H1 (cell line): ENCODE measurements at regions not wholly inside any gene's neighbourhood (a gene's known extent, or its start where the extent isn't known, plus 50 kb on each side); places are given as distances from the start of the nearest gene placed in this dataset.

ENCODE experiments used
- CTCF ChIA-PET: fragments of 300-600 bp; sonication (Branson Sonifier 250); formaldehyde crosslinking; loops from one replicate; lab custom pipeline; 2021; ENCODE audit not compliant: partially characterized antibody; lab: Charles Lee
- POLR2A ChIA-PET: fragments of 300-600 bp; sonication (Branson Sonifier 250); formaldehyde crosslinking; loops from one replicate; lab custom pipeline; 2021; ENCODE audit warnings: inconsistent platforms; ENCODE audit not compliant: partially characterized antibody; lab: Charles Lee
- DNase-seq, 2 experiments: peaks; one replicate each; pipeline versions ENCODE4 v3.0.0 to v3.0.0-alpha.2; 2010 to 2022; ENCODE audit warnings: low spot score in 2 of 2, low read depth in 1 of 2, mixed read lengths in 1 of 2
- FAIRE-seq: peaks from 2 replicates; lab custom pipeline; 2011; peaks lifted over from hg19 to GRCh38; lab: Jason Lieb, UNC
- H2AFZ ChIP-seq: 2 replicates; pipeline ENCODE4 v1.8.1; 2012; ENCODE audit warnings: low read length, inconsistent platforms
- H2AK5ac ChIP-seq: 2 replicates; pipeline ENCODE4 v1.6.1; 2013; ENCODE audit warnings: low read depth, low read length
- H2BK120ac ChIP-seq: replicated peaks from 2 replicates; pipeline ENCODE3; 2013; ENCODE audit warnings: low read depth, low read length, inconsistent platforms
- H2BK12ac ChIP-seq: 2 replicates; pipeline ENCODE4 v1.6.1; 2013; ENCODE audit warnings: low read depth, low read length
- H2BK15ac ChIP-seq: 2 replicates; pipeline ENCODE4 v1.6.1; 2013; ENCODE audit warnings: low read length
- H2BK20ac ChIP-seq: 2 replicates; pipeline ENCODE4 v1.6.1; 2013; ENCODE audit warnings: low read length
- H2BK5ac ChIP-seq: 2 replicates; pipeline ENCODE4 v1.6.1; 2013; ENCODE audit warnings: low read depth, low read length
- H3K14ac ChIP-seq: 2 replicates; pipeline ENCODE4 v1.6.1; 2013; ENCODE audit warnings: inconsistent platforms; ENCODE audit not compliant: insufficient read length
- H3K18ac ChIP-seq: 2 replicates; pipeline ENCODE4 v1.6.1; 2013; ENCODE audit warnings: low read length; ENCODE audit errors: extremely low read depth
- H3K23ac ChIP-seq: 2 replicates; pipeline ENCODE4 v1.6.1; 2013; ENCODE audit warnings: inconsistent platforms; ENCODE audit not compliant: insufficient read length
- H3K23me2 ChIP-seq: 2 replicates; pipeline ENCODE4 v1.6.1; 2013; ENCODE audit warnings: low read depth, low read length
- H3K27ac ChIP-seq: 2 replicates; pipeline ENCODE4 v1.6.1; 2011; ENCODE audit warnings: low read depth, low read length, inconsistent platforms
- H3K27me3 ChIP-seq, 4 experiments: replicated peaks in 1 of 4; 1 replicate in 1 of 4; 2 replicates in 3 of 4; pipeline versions ENCODE4 v1.6.1 to v1.8.1; 2011 to 2013; ENCODE audit warnings: low read length in 3 of 4, mild to moderate bottlenecking in 3 of 4, inconsistent platforms in 2 of 4, mixed read lengths in 2 of 4, moderate library complexity in 1 of 4; ENCODE audit not compliant: control insufficient read depth in 3 of 4, insufficient read depth in 3 of 4; ENCODE audit errors: extremely low read depth in 1 of 4
- H3K36me3 ChIP-seq, 4 experiments: 2 replicates each; pipeline versions ENCODE4 v1.6.1 to v1.8.1; 2011 to 2013; ENCODE audit warnings: mild to moderate bottlenecking in 4 of 4, low read length in 3 of 4, moderate library complexity in 2 of 4, control low read depth in 1 of 4, inconsistent platforms in 1 of 4; ENCODE audit not compliant: insufficient read depth in 4 of 4, control insufficient read depth in 2 of 4
- H3K4ac ChIP-seq: replicated peaks from 2 replicates; pipeline ENCODE3; 2013; ENCODE audit warnings: low read length, low read depth, mixed read lengths, inconsistent platforms; ENCODE audit not compliant: insufficient read length
- H3K4me1 ChIP-seq, 4 experiments: replicated peaks in 1 of 4; 1 replicate in 1 of 4; 2 replicates in 3 of 4; pipeline versions ENCODE4 v1.6.1 to v1.8.1; 2011 to 2013; ENCODE audit warnings: low read length in 3 of 4, inconsistent platforms in 2 of 4, mixed read lengths in 1 of 4; ENCODE audit not compliant: insufficient read depth in 4 of 4, control insufficient read depth in 3 of 4
- H3K4me2 ChIP-seq, 2 experiments: 2 replicates each; pipeline versions ENCODE4 v1.6.1 to v1.8.1; 2011 to 2013; ENCODE audit warnings: low read depth in 2 of 2, low read length in 2 of 2, control low read depth in 1 of 2, inconsistent platforms in 1 of 2, mild to moderate bottlenecking in 1 of 2; ENCODE audit not compliant: insufficient read depth in 1 of 2
- H3K4me3 ChIP-seq, 4 experiments: fragments of 200-600, 300-600 bp in 1 of 4; sonication (generic), shearing (Covaris generic), sonication (Bioruptor Twin) in 1 of 4; 2 replicates each; pipeline versions ENCODE4 v1.5.1 to v1.8.1; 2011 to 2016; ENCODE audit warnings: low read length in 4 of 4, low read depth in 3 of 4, control low read depth in 2 of 4, inconsistent platforms in 2 of 4, mild to moderate bottlenecking in 2 of 4, mixed read lengths in 1 of 4, moderate library complexity in 1 of 4; ENCODE audit not compliant: insufficient read depth in 2 of 4; ENCODE audit errors: extremely low read depth in 1 of 4
- H3K56ac ChIP-seq: replicated peaks from 2 replicates; pipeline ENCODE3; 2013; ENCODE audit warnings: low read depth, mild to moderate bottlenecking, mixed read lengths, low read length, inconsistent platforms; ENCODE audit not compliant: insufficient read length
- H3K79me1 ChIP-seq: 2 replicates; pipeline ENCODE4 v1.6.1; 2013; ENCODE audit warnings: low read depth, low read length, control low read depth
- H3K79me2 ChIP-seq, 2 experiments: 2 replicates each; pipeline versions ENCODE4 v1.6.1 to v1.8.1; 2012 to 2013; ENCODE audit warnings: low read length in 2 of 2, mild to moderate bottlenecking in 2 of 2, inconsistent platforms in 1 of 2; ENCODE audit not compliant: insufficient read depth in 2 of 2, control insufficient read depth in 1 of 2
- H3K9ac ChIP-seq, 4 experiments: replicated peaks in 1 of 4; 1 replicate in 1 of 4; 2 replicates in 3 of 4; pipeline versions ENCODE4 v1.6.1 to v1.8.1; 2011 to 2013; ENCODE audit warnings: low read depth in 3 of 4, low read length in 3 of 4, control low read depth in 2 of 4, mild to moderate bottlenecking in 2 of 4, moderate library complexity in 2 of 4, inconsistent platforms in 1 of 4; ENCODE audit errors: extremely low read depth in 1 of 4
- H3K9me3 ChIP-seq, 2 experiments: 2 replicates each; pipeline versions ENCODE4 v1.6.1 to v1.8.1; 2012 to 2013; ENCODE audit warnings: mild to moderate bottlenecking in 2 of 2, moderate library complexity in 2 of 2, control low read depth in 1 of 2, inconsistent platforms in 1 of 2, low read depth in 1 of 2, low read length in 1 of 2, mixed read lengths in 1 of 2; ENCODE audit not compliant: insufficient read depth in 2 of 2
- H4K20me1 ChIP-seq, 2 experiments: replicated peaks in 1 of 2; 2 replicates each; pipeline versions ENCODE3 to v1.8.1; 2011 to 2013; ENCODE audit warnings: inconsistent platforms in 2 of 2, low read length in 2 of 2, mild to moderate bottlenecking in 1 of 2; ENCODE audit not compliant: insufficient read depth in 2 of 2, control insufficient read depth in 1 of 2
- H4K5ac ChIP-seq: 2 replicates; pipeline ENCODE4 v1.6.1; 2013; ENCODE audit warnings: low read length, low read depth, mixed read lengths, inconsistent platforms; ENCODE audit not compliant: insufficient read length
- H4K8ac ChIP-seq: 2 replicates; pipeline ENCODE4 v1.8.0; 2013; ENCODE audit warnings: mild to moderate bottlenecking, moderate library complexity, low read length, inconsistent platforms; ENCODE audit not compliant: insufficient read depth; ENCODE audit errors: extremely low read depth
- H4K91ac ChIP-seq: replicated peaks from 2 replicates; pipeline ENCODE3; 2013; ENCODE audit warnings: low read length, mixed read lengths, inconsistent platforms; ENCODE audit not compliant: insufficient read length
- CHD1 ChIP-seq: IDR thresholded peaks from 2 replicates; pipeline ENCODE4 v1.6.1; 2012; ENCODE audit warnings: low read depth, low read length, improper control_type of control experiment
- CTCF ChIP-seq, 3 experiments: IDR thresholded peaks; 1 replicate in 2 of 3; 2 replicates in 1 of 3; pipeline versions ENCODE4 v1.5.1 to v1.6.1; 2011; ENCODE audit warnings: low read length in 3 of 3, mild to moderate bottlenecking in 3 of 3, inconsistent platforms in 2 of 3, low read depth in 1 of 3, moderate library complexity in 1 of 3; ENCODE audit not compliant: insufficient read depth in 1 of 3; ENCODE audit errors: control extremely low read depth in 1 of 3
- EZH2 ChIP-seq: fragments of 200-600 bp; sonication (generic); IDR thresholded peaks from 2 replicates; pipeline ENCODE4 v1.7.1; 2012; ENCODE audit warnings: low read depth, mild to moderate bottlenecking, moderate library complexity, low read length, inconsistent platforms; ENCODE audit not compliant: severe bottlenecking
- JUN ChIP-seq: IDR thresholded peaks from 2 replicates; pipeline ENCODE4 v1.6.1; 2011; ENCODE audit warnings: low read depth, mild to moderate bottlenecking, improper control_type of control experiment, low read length
- NANOG ChIP-seq: IDR thresholded peaks from 2 replicates; pipeline ENCODE4 v1.6.1; 2011; ENCODE audit warnings: low read length, low read depth, mild to moderate bottlenecking, inconsistent platforms; ENCODE audit not compliant: insufficient read depth, poor library complexity, severe bottlenecking
- NRF1 ChIP-seq: IDR thresholded peaks from 2 replicates; pipeline ENCODE4 v1.6.1; 2011; ENCODE audit warnings: mild to moderate bottlenecking, low read depth, low read length, improper control_type of control experiment
- SAP30 ChIP-seq: fragments of 300-600 bp; sonication (generic); IDR thresholded peaks from 2 replicates; pipeline ENCODE4 v1.7.1; 2012; ENCODE audit warnings: low read length, moderate library complexity, mild to moderate bottlenecking, inconsistent platforms; ENCODE audit not compliant: insufficient read depth, insufficient replicate concordance
- SIRT6 ChIP-seq: IDR thresholded peaks from one replicate; pipeline ENCODE4 v1.7.1; 2012; ENCODE audit warnings: low read length, inconsistent platforms
- SRF ChIP-seq: IDR thresholded peaks from 2 replicates; pipeline ENCODE4 v1.6.1; 2011; ENCODE audit warnings: mild to moderate bottlenecking, low read depth, low read length, moderate library complexity
- YY1 ChIP-seq: IDR thresholded peaks from 2 replicates; pipeline ENCODE4 v1.6.1; 2011; ENCODE audit warnings: low read depth, mild to moderate bottlenecking, low read length
- WGBS, 2 experiments: shearing (Covaris generic) in 1 of 2; methylation state at CpG; one replicate each; pipeline versions ENCODE4 v1.1.6 to v1.1.7; 2013 to 2015; ENCODE audit warnings: low lambda C conversion rate in 2 of 2, mixed read lengths in 2 of 2, inconsistent platforms in 1 of 2, low coverage in 1 of 2, missing lambda C conversion rate in 1 of 2; ENCODE audit not compliant: insufficient replicate concordance in 2 of 2, insufficient coverage in 1 of 2, insufficient read length in 1 of 2; ENCODE audit errors: extremely low coverage in 1 of 2, missing lambda C conversion rate in 1 of 2; 5-methylcytosine and 5-hydroxymethylcytosine counted together

GRCh38 chr6:113328886-113329381 is 528.2 kb upstream of the MARCKS start:
- 95% methylated on average over 4 of the region's 4 CpGs; no CpG with 5 or more reads in 1 of the 2 experiments for WGBS, 2 experiments
- POLR2A ChIA-PET: no interaction called here
- H3K27ac ChIP-seq: no peak overlapping the region
- no peak for TF ChIP-seq NRF1
- no peak for TF ChIP-seq SIRT6
- no peak for TF ChIP-seq CHD1
- no peak for TF ChIP-seq JUN
- no peak for TF ChIP-seq CTCF (IDR thresholded peaks at IDR 0.05; ENCODE audit: control extremely low read depth in 1 of 3, insufficient read depth in 1 of 3, low read depth in 1 of 3, low read length in 3 of 3)
- no peak for TF ChIP-seq NANOG
- TF ChIP-seq YY1: no peak
- no peak for TF ChIP-seq SAP30
- TF ChIP-seq EZH2: no peak
- TF ChIP-seq SRF: no peak

More at GRCh38 chr6:113328886-113329381, 528.2 kb upstream of the MARCKS start:
- H3K79me2 ChIP-seq: no peaks in the 10 kb centered on the region
- no peaks in the 10 kb centered on the region for H3K36me3 ChIP-seq
- H2BK15ac ChIP-seq: no peak overlapping the region
- CTCF ChIA-PET: interaction anchor here (0.6 to 2.5 kb wide), 2 partner anchors 22 to 422 kb away, joined by 3 to 6 read pairs; no protein-coding TSS in a partner anchor
- H3K18ac ChIP-seq: no peak overlapping the region
- H2BK20ac ChIP-seq: no peak overlapping the region
- H4K20me1 ChIP-seq: no peaks in the 10 kb centered on the region
- H2BK120ac ChIP-seq: no peak overlapping the region
- no peak overlapping the region for H2AK5ac ChIP-seq
- no peak overlapping the region for H3K56ac ChIP-seq
- no peaks in the 10 kb centered on the region for H3K23me2 ChIP-seq
- no peak for DNase-seq
- no peaks in the 10 kb centered on the region for H3K79me1 ChIP-seq
- no peak overlapping the region for H3K9ac ChIP-seq
- H2AFZ ChIP-seq: peak overlapping the region; percentile 50
- FAIRE-seq: no peak
- H3K27me3 ChIP-seq: no peaks in the 10 kb centered on the region
- no peaks in the 10 kb centered on the region for H3K4me1 ChIP-seq
- no peak overlapping the region for H2BK12ac ChIP-seq
- H3K4ac ChIP-seq: no peak overlapping the region
- no peak overlapping the region for H3K14ac ChIP-seq
- H4K8ac ChIP-seq: no peak overlapping the region
- no peak overlapping the region for H2BK5ac ChIP-seq
- H3K4me2 ChIP-seq: no peak overlapping the region
- no peaks in the 10 kb centered on the region for H3K9me3 ChIP-seq
- H3K23ac ChIP-seq: no peak overlapping the region
- H4K5ac ChIP-seq: no peak overlapping the region
- H3K4me3 ChIP-seq: no peak overlapping the region
- no peak overlapping the region for H4K91ac ChIP-seq
